ENCODE measurements at regions not wholly inside any gene's neighbourhood (a gene's known extent, or its start where the extent isn't known, plus 50 kb on each side); places are given as distances from the start of the nearest gene placed in this dataset.
"Not testable (repeated sequence)": the region's sequence is repeated elsewhere in the genome, so short reads cannot be mapped to it uniquely, and the experiment has no call there.

- H3K4me1 ChIP-seq = no peaks in the 10 kb centered on the region
- no peak for DNase-seq
- no peaks in the 10 kb centered on the region for H3K36me3 ChIP-seq
- TF ChIP-seq CTCF (IDR thresholded peaks at IDR 0.05) = no peak
- no peak for TF ChIP-seq EP300 (IDR thresholded peaks at IDR 0.05)
- no peak for TF ChIP-seq POLR2AphosphoS5 (IDR thresholded peaks at IDR 0.05)
- no peak for TF ChIP-seq POLR2A (IDR thresholded peaks at IDR 0.05)
- intact Hi-C loops (cut with DNase I; ENCODE audit: low total_unique reads) = no loop called here
- H3K4me3 ChIP-seq = no peak overlapping the region
- no peaks in the 10 kb centered on the region for H3K9me3 ChIP-seq
- no peak overlapping the region for H3K27ac ChIP-seq
- 45 to 61% (median 54%) methylated on average over 5 of the region's 5 CpGs for WGBS, 5 donors
- peaks cover 0 to 98% (median 33%) of the 10 kb centered on the region in 3 donors for H3K27me3 ChIP-seq
These were observed 100.3 kb upstream of the PAX2 start for GRCh38 chr10:100645091-100645490.

- no peak for TF ChIP-seq POLR2A (IDR thresholded peaks at IDR 0.05)
- no peak for TF ChIP-seq EP300 (IDR thresholded peaks at IDR 0.05)
- TF ChIP-seq CTCF (IDR thresholded peaks at IDR 0.05) = no peak
- no peak for TF ChIP-seq POLR2AphosphoS5 (IDR thresholded peaks at IDR 0.05)
- 28 to 32% (median 31%) methylated on average over 12 of the region's 12 CpGs for WGBS, 5 donors
- Histone ChIP-seq H3K4me3 (no peak overlapping the region), H3K36me3 (no peaks in the 10 kb centered on the region), H3K9me3 (no peaks in the 10 kb centered on the region), H3K27me3 (peaks cover 0 to 98% (median 29%) of the 10 kb centered on the region in 3 donors), H3K4me1 (no peaks in the 10 kb centered on the region), H3K27ac (no peak overlapping the region)
- DNase-seq = no peak
- intact Hi-C loops (cut with DNase I; ENCODE audit: low total_unique reads) = no loop called here
These were observed 99.6 kb upstream of the PAX2 start for GRCh38 chr10:100645613-100646392.

- Histone ChIP-seq H3K4me1 (no peaks in the 10 kb centered on the region), H3K4me3 (no peak overlapping the region), H3K36me3 (no peaks in the 10 kb centered on the region), H3K9me3 (no peaks in the 10 kb centered on the region), H3K27ac (no peak overlapping the region), H3K27me3 (peaks cover 0 to 96% (median 31%) of the 10 kb centered on the region in 3 donors)
- intact Hi-C loops (cut with DNase I; ENCODE audit: low total_unique reads) = no loop called here
- 66 to 73% (median 66%) methylated on average over 2 of the region's 2 CpGs for WGBS, 5 donors
- TF ChIP-seq POLR2A (IDR thresholded peaks at IDR 0.05) (no peak), EP300 (IDR thresholded peaks at IDR 0.05) (no peak), CTCF (IDR thresholded peaks at IDR 0.05) (no peak), POLR2AphosphoS5 (IDR thresholded peaks at IDR 0.05) (no peak)
- DNase-seq = no peak
These were observed 97.5 kb upstream of the PAX2 start for GRCh38 chr10:100647928-100648327.

GRCh38 chr10:100650693-100651092 is 94.7 kb upstream of the PAX2 start:
- Histone ChIP-seq H3K27ac (no peak overlapping the region), H3K4me3 (no peak overlapping the region), H3K27me3 (peaks cover 8 to 96% (median 49%) of the 10 kb centered on the region in 3 donors), H3K36me3 (no peaks in the 10 kb centered on the region), H3K4me1 (peaks cover 10 to 22% (median 21%) of the 10 kb centered on the region in 4 donors), H3K9me3 (no peaks in the 10 kb centered on the region)
- TF ChIP-seq POLR2A (IDR thresholded peaks at IDR 0.05) (no peak), EP300 (IDR thresholded peaks at IDR 0.05) (no peak), POLR2AphosphoS5 (IDR thresholded peaks at IDR 0.05) (no peak), CTCF (IDR thresholded peaks at IDR 0.05) (no peak)
- intact Hi-C loops (cut with DNase I; ENCODE audit: low total_unique reads) = no loop called here
- no peak for DNase-seq
- 77 to 90% (median 86%) methylated on average over 7 of the region's 7 CpGs for WGBS, 5 donors

GRCh38 chr10:100651099-100651498 is 94.3 kb upstream of the PAX2 start:
- Histone ChIP-seq H3K27me3 (peaks cover 9 to 96% (median 49%) of the 10 kb centered on the region in 3 donors), H3K4me1 (peaks cover 10 to 26% (median 23%) of the 10 kb centered on the region in 4 donors)
- H3K27ac ChIP-seq; DNase-seq; intact Hi-C loops (cut with DNase I; ENCODE audit: low total_unique reads); H3K9me3 ChIP-seq; H3K36me3 ChIP-seq; H3K4me3 ChIP-seq: not testable (repeated sequence)
- 79 to 93% (median 88%) methylated on average over 3 of the region's 3 CpGs for WGBS, 5 donors
